A673 (cell line): ENCODE measurements at regions not wholly inside any gene's neighbourhood (a gene's known extent, or its start where the extent isn't known, plus 50 kb on each side); places are given as distances from the start of the nearest gene placed in this dataset.

ENCODE experiments used
- BruUV-seq: library from RNA; stranded (reverse); fragments of 400-500 nt; replicated peaks from 2 replicates; lab custom pipeline; 2021; lab: Mats Ljungman, UMichigan
- CTCF ChIA-PET: fragments of 300-600 bp; sonication (Branson Sonifier 250); formaldehyde crosslinking; loops from one replicate; lab custom pipeline; 2022; ENCODE audit warnings: antibody characterized with exemption; lab: Charles Lee
- POLR2A ChIA-PET: fragments of 300-600 bp; sonication (Branson Sonifier 250); formaldehyde crosslinking; loops from one replicate; lab custom pipeline; 2022; ENCODE audit warnings: antibody characterized with exemption; ENCODE audit not compliant: low non-redundant PET; lab: Charles Lee
- DNase-seq: peaks from one replicate; pipeline ENCODE4 v3.0.0-alpha.2; 2015; ENCODE audit warnings: low spot score
- H3K27ac ChIP-seq: fragments of 200-600 bp; sonication (generic); 2 replicates; pipeline ENCODE4 v1.5.1; 2016; ENCODE audit warnings: mixed run types, low read depth, mild to moderate bottlenecking, mixed read lengths, antibody characterized with exemption, low read length; ENCODE audit not compliant: poor library complexity, severe bottlenecking
- H3K27me3 ChIP-seq: fragments of 200-600 bp; sonication (generic); replicated peaks from 2 replicates; pipeline ENCODE4 v1.6.1; 2017; ENCODE audit warnings: mixed run types, low read depth, mild to moderate bottlenecking, mixed read lengths, antibody characterized with exemption, low read length; ENCODE audit not compliant: insufficient read depth, poor library complexity
- H3K36me3 ChIP-seq: fragments of 200-600 bp; sonication (generic); 2 replicates; pipeline ENCODE4 v1.6.1; 2016; ENCODE audit warnings: mixed run types, mild to moderate bottlenecking, mixed read lengths, antibody characterized with exemption, low read length; ENCODE audit not compliant: insufficient read depth, poor library complexity, severe bottlenecking
- H3K4me1 ChIP-seq: fragments of 200-600 bp; sonication (generic); 2 replicates; pipeline ENCODE4 v1.6.1; 2017; ENCODE audit warnings: mixed run types, mild to moderate bottlenecking, mixed read lengths, antibody characterized with exemption, low read length; ENCODE audit not compliant: insufficient read depth, poor library complexity, severe bottlenecking
- H3K4me3 ChIP-seq: fragments of 200-600 bp; sonication (generic); 2 replicates; pipeline ENCODE4 v1.5.1; 2016; ENCODE audit warnings: low read depth, mixed run types, mild to moderate bottlenecking, mixed read lengths, low read length; ENCODE audit not compliant: poor library complexity, severe bottlenecking
- H3K9me3 ChIP-seq: fragments of 200-600 bp; sonication (generic); 2 replicates; pipeline ENCODE4 v1.6.1; 2016; ENCODE audit warnings: mixed run types, low read depth, mild to moderate bottlenecking, mixed read lengths, antibody characterized with exemption, low read length; ENCODE audit not compliant: poor library complexity, severe bottlenecking
- CTCF ChIP-seq: fragments of 300-800, 200-600 bp; sonication (generic); conservative IDR thresholded peaks from 2 replicates; pipeline ENCODE4 v1.5.1; 2017; ENCODE audit warnings: low read depth, mild to moderate bottlenecking, antibody characterized with exemption, low read length, moderate library complexity, mixed read lengths
- EZH2 ChIP-seq: fragments of 200-600 bp; sonication (generic); IDR thresholded peaks from 2 replicates; pipeline ENCODE4 v1.6.1; 2017; ENCODE audit warnings: borderline replicate concordance, low read depth, mild to moderate bottlenecking, mixed read lengths, antibody characterized with exemption, low read length; ENCODE audit not compliant: poor library complexity, severe bottlenecking
- intact Hi-C: fragments of 100-400 bp; cut with micrococcal nuclease; formaldehyde crosslinking; loops from one replicate; pipeline ENCODE4 v1.10.0; 2022; ENCODE audit not compliant: unreplicated experiment

- DNase-seq = no peak
- no TSS peak for BruUV-seq
- H3K4me1 ChIP-seq = no peaks in the 10 kb centered on the region
- no peaks in the 10 kb centered on the region for H3K27me3 ChIP-seq
- no peak overlapping the region for H3K27ac ChIP-seq
- H3K4me3 ChIP-seq = no peak overlapping the region
- intact Hi-C loops = no loop called here
- ChIA-PET CTCF (no interaction called here), POLR2A (no interaction called here)
- no peaks in the 10 kb centered on the region for H3K9me3 ChIP-seq
- TF ChIP-seq EZH2 (no peak), CTCF (no peak)
- H3K36me3 ChIP-seq = no peaks in the 10 kb centered on the region
Observed at GRCh38 chr2:16357188-16357587, 308.4 kb downstream of the CYRIA start.

DNA sequence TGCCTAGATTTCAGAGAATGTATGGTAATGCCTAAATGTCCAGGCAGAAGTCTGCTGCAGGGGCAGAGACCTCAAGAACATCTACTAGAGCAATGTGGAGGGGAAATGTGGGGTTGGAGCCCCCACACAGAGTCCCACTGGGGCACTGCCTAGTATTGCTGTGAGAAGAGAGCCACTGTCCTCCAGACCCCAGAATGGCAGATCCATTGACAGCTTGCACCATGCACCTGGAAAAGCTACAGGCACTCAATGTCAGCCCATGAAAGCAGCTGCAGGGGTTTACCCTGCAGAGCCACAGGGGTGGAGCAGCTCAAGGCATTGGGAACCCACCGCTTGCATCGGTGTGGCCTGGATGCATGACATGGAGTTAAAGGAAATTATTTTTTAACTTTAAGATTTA lies 314.1 kb downstream of the CYRIA start:
- no TSS peak for BruUV-seq
- Histone ChIP-seq H3K9me3 (no peaks in the 10 kb centered on the region), H3K27ac (no peak overlapping the region), H3K27me3 (peaks cover under 1% of the 10 kb centered on the region), H3K4me3 (no peak overlapping the region), H3K4me1 (no peaks in the 10 kb centered on the region), H3K36me3 (no peaks in the 10 kb centered on the region)
- TF ChIP-seq CTCF (no peak), EZH2 (no peak)
- intact Hi-C loops = no loop called here
- DNase-seq = no peak
- POLR2A ChIA-PET = no interaction called here
- CTCF ChIA-PET = no interaction called here

- Histone ChIP-seq H3K4me3 (no peak overlapping the region), H3K4me1 (no peaks in the 10 kb centered on the region), H3K36me3 (no peaks in the 10 kb centered on the region), H3K27me3 (peaks cover 4% of the 10 kb centered on the region), H3K9me3 (no peaks in the 10 kb centered on the region), H3K27ac (no peak overlapping the region)
- ChIA-PET CTCF (no interaction called here), POLR2A (no interaction called here)
- no peak for TF ChIP-seq EZH2
- no peak for TF ChIP-seq CTCF
- intact Hi-C loops = no loop called here
- no TSS peak for BruUV-seq
- no peak for DNase-seq
Observed at GRCh38 chr2:16351137-16351536, 314.5 kb downstream of the CYRIA start.
